ENCODE measurements at regions not wholly inside any gene's neighbourhood (a gene's known extent, or its start where the extent isn't known, plus 50 kb on each side); places are given as distances from the start of the nearest gene placed in this dataset.

- TF ChIP-seq CTCF (IDR thresholded peaks at IDR 0.05; ENCODE audit: insufficient read depth, low read length, poor library complexity, severe bottlenecking) (no peak), EZH2phosphoT487 (conservative IDR thresholded peaks at IDR 0.05; ENCODE audit: low read length) (no peak)
Observed at GRCh38 chr12:23356927-23357708, 592.4 kb downstream of the SOX5 start.
